OCI-LY7 (cell line): ENCODE measurements at regions not wholly inside any gene's neighbourhood (a gene's known extent, or its start where the extent isn't known, plus 50 kb on each side); places are given as distances from the start of the nearest gene placed in this dataset.

Experiments
- CTCF ChIP-seq: fragments of 200-600 bp; sonication (generic); conservative IDR thresholded peaks from 2 replicates; pipeline ENCODE4 v1.5.1; 2014; ENCODE audit warnings: mild to moderate bottlenecking, antibody characterized with exemption, low read length, moderate library complexity, mixed read lengths
- EZH2phosphoT487 ChIP-seq: fragments of 200-600 bp; sonication (generic); IDR thresholded peaks from 2 replicates; pipeline ENCODE4 v1.6.1; 2018; ENCODE audit warnings: low read depth, borderline replicate concordance, mild to moderate bottlenecking, mixed run types, antibody characterized with exemption, low read length, moderate library complexity, mixed read lengths

GRCh38 chr10:63832686-63833085 is 311.5 kb downstream of the REEP3 start:
- no peak for TF ChIP-seq CTCF
- no peak for TF ChIP-seq EZH2phosphoT487
